ENCODE measurements at regions not wholly inside any gene's neighbourhood (a gene's known extent, or its start where the extent isn't known, plus 50 kb on each side); places are given as distances from the start of the nearest gene placed in this dataset.

DNA sequence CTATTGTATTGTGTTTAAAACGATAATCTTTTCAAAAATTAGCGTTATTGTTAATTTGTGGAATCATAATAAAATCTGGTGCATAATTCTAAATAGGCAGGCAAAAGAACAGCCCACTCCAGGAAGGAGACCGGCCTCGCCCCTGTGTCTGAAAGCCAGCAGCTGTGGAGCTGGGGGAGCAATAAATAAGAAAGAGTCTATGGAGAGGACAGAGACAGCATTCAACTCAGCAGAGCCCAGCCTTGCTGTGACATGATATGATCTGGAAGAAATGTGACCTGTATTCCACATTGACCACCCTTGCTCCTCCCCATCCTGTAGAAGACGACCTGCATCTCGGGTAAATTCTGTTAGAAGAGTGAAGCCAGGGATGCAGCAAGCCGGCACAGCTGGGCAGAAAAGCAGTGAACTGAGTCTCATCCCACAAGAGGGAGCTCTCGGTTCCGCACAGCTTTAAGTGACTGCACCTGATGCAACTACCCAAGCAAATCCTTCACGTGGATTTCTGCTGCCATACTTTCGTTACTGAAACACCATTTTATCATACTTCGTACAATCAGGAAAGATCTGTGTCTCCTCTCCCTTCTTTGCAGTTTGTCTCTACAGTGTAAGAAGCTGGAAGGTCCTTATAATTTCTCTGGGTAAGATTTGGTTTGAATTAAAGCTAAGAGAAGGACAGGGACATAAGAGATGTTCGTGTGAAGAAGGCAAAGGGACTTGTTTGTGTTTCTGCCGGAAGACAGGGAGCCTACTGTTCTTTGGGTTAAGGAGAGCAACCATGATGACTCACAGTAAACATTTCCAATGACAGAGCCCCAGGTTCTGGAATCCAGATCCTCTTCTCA, 427.1 kb downstream of the GPAM start (continued):
- TF ChIP-seq NANOG (IDR thresholded peaks at IDR 0.05; ENCODE audit: insufficient read depth, low read depth, low read length, poor library complexity, severe bottlenecking) (no peak), RFX5 (IDR thresholded peaks at IDR 0.05; ENCODE audit: borderline replicate concordance, low read depth, low read length) (no peak), KDM5A (IDR thresholded peaks at IDR 0.05; ENCODE audit: low read length) (no peak), CHD7 (IDR thresholded peaks at IDR 0.05; ENCODE audit: insufficient replicate concordance, low read length) (no peak), ZNF274 (IDR thresholded peaks at IDR 0.05; ENCODE audit: borderline replicate concordance, extremely low read depth, low read length) (no peak), NRF1 (IDR thresholded peaks at IDR 0.05; ENCODE audit: low read depth, low read length) (no peak)
- TF ChIP-seq, protein P1, sequence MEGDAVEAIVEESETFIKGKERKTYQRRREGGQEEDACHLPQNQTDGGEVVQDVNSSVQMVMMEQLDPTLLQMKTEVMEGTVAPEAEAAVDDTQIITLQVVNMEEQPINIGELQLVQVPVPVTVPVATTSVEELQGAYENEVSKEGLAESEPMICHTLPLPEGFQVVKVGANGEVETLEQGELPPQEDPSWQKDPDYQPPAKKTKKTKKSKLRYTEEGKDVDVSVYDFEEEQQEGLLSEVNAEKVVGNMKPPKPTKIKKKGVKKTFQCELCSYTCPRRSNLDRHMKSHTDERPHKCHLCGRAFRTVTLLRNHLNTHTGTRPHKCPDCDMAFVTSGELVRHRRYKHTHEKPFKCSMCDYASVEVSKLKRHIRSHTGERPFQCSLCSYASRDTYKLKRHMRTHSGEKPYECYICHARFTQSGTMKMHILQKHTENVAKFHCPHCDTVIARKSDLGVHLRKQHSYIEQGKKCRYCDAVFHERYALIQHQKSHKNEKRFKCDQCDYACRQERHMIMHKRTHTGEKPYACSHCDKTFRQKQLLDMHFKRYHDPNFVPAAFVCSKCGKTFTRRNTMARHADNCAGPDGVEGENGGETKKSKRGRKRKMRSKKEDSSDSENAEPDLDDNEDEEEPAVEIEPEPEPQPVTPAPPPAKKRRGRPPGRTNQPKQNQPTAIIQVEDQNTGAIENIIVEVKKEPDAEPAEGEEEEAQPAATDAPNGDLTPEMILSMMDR (IDR thresholded peaks at IDR 0.05; ENCODE audit: control extremely low read depth in 1 of 3, insufficient read depth in 1 of 3, low read depth in 1 of 3, low read length in 3 of 3), result peak; percentile 79 to 90 (median 80)

Data from H1 (cell line).